OCI-LY3 (cell line): ENCODE measurements at regions not wholly inside any gene's neighbourhood (a gene's known extent, or its start where the extent isn't known, plus 50 kb on each side); places are given as distances from the start of the nearest gene placed in this dataset.

ENCODE experiments used
- CTCF ChIP-seq: fragments of 200-600, 300-600 bp; sonication (generic); IDR thresholded peaks from 2 replicates; pipeline ENCODE4 v1.5.1; 2014; ENCODE audit warnings: antibody characterized with exemption, low read length, low read depth
- EZH2phosphoT487 ChIP-seq: fragments of 200-600 bp; shearing (Covaris generic); IDR thresholded peaks from 2 replicates; pipeline ENCODE4 v1.6.1; 2018; ENCODE audit warnings: antibody characterized with exemption, mixed run types, low read depth

GRCh38 chr14:71270111-71270510, 362.9 kb downstream of the PCNX1 start:
- TF ChIP-seq CTCF (no peak), EZH2phosphoT487 (no peak)
